GM12873 (cell line): ENCODE measurements at regions not wholly inside any gene's neighbourhood (a gene's known extent, or its start where the extent isn't known, plus 50 kb on each side); places are given as distances from the start of the nearest gene placed in this dataset.

ENCODE experiments used
- CTCF ChIP-seq: IDR thresholded peaks from 2 replicates; pipeline ENCODE4 v1.5.1; 2012; ENCODE audit warnings: low read depth, mild to moderate bottlenecking, moderate library complexity, low read length, control low read depth; ENCODE audit not compliant: insufficient read depth; ENCODE audit errors: missing control alignments

DNA sequence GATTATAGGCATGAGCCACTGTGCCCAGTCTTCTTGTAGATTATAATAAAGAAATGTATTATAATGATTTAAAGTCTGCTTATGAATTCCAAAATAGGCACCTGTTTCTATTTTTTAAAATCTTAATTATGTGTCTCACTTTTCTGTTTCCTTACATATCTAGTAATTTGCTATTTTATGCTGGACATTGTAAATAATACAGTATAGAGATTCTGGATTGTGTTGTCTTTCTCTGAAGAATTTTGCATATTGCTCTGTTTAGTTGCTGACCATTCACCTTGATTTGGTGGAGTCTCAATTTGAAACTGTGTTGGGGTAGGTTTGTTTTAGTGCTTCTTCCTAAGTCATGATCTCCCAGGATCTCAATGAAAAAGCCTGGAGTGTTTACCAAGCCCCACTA lies 102.8 kb downstream of the C9orf50 start:
- TF ChIP-seq CTCF = no peak

DNA sequence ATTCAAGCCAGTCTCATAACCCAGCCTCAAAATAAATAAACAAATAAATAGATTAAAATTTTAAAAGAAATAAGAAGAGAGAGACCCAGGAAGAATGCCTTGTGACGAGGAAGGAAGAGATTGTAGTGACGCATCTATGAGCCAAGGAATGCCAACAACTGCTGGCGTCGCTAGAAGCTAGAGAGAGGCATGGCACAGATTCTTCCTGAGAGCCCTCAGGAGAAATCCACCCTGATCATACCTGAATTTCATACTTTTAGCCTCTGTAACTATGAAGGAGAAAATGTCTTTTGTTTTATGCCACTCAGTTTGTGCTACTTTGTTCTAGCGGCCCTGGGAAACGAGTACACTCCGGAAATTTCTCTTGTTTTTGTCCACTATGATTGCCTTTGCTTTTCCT lies 103.9 kb downstream of the C9orf50 start:
- TF ChIP-seq CTCF = no peak

- no peak for TF ChIP-seq CTCF
Measured at GRCh38 chr9:129514891-129515290, 106.0 kb downstream of the C9orf50 start.

- TF ChIP-seq CTCF = no peak
Measured at GRCh38 chr9:129514497-129514867, 106.4 kb downstream of the C9orf50 start.

DNA sequence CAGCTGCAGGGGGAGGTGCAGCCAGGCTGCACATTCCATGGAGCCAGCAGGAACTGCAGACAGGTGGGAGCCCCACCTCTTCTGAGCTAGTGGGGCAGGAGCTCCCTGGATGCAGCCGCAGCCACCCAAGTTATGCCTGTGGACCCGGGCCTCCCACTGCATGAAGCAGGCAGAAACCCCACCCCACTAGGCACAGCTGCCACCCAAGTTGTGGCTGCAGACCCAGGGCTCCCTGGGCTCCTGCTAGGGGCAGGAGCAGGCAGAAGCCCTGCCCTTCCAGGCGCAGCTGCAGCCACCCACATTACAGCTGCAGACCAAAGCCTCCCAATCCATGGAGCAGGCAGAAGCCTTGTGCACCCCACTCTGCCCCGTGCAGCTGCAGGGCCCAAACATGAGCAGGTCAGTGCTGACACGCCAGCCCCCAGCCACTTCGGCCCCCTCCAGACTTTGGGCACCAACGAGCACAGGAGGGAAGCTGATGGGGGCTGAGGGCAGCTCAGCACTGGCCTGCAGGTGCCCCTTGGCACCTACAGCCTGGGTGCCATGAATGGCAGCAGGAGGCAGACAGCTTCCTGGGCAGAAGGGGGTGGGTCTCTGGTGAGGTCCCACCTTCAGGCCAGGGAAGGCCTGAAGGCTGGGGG lies 106.9 kb downstream of the C9orf50 start:
- TF ChIP-seq CTCF = no peak

DNA sequence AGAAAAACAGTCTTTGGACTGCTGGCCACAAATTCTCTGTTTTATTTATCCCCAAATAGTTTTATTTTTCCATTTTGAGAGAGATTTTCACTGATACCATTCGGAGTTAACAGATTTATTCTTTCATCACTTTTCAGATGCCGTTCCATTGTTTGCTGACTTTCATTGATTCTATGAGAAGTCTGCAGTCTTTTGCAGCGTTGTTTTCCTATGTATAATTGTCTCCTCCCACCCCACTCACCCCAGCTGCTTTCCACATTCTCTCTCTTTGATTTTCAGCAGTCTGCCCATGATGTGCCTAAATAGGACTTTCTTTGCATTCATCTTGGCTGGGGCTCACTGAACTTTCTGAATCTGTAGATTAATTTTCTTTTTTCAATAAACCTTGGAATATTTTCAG lies 107.6 kb downstream of the C9orf50 start:
- no peak for TF ChIP-seq CTCF

GRCh38 chr9:129511285-129511900 lies 109.5 kb downstream of the C9orf50 start:
- TF ChIP-seq CTCF = no peak

DNA sequence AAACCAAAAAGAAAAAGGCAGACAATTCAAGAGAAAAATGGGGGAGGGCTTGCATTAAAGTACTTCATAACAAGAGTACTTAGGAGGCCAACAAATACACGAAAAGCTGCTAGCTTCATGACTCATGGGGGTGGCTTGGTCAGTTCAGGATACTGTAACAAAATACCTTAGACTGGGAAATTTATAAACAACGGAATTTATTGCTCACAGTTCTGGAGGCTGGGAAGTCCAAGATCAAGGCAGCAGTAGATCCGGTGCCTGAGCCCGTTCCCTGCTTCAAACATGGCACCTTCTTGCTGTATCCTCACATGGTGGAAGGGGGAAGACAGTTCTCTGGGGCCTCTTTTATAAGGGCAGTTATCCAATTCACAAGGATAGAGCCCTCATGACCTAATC lies 111.4 kb downstream of the C9orf50 start:
- TF ChIP-seq CTCF = no peak
